Activated CD8-positive, alpha-beta memory T cell treated with anti-CD3 and anti-CD28 coated beads, Interleukin-2, amount 50 U/mL, for 24 hours (primary cell): ENCODE measurements at regions not wholly inside any gene's neighbourhood (a gene's known extent, or its start where the extent isn't known, plus 50 kb on each side); places are given as distances from the start of the nearest gene placed in this dataset.
"Not testable (repeated sequence)": the region's sequence is repeated elsewhere in the genome, so short reads cannot be mapped to it uniquely, and the experiment has no call there.

Source experiments
- DNase-seq: peaks from one replicate; pipeline ENCODE4 v3.0.0-alpha.2; 2020; ENCODE audit errors: extremely low read depth

- no peak for DNase-seq
These were observed 258.8 kb downstream of the FAM43A start for GRCh38 chr3:194944526-194944925.

GRCh38 chr3:194945508-194945907 lies 259.8 kb downstream of the FAM43A start:
- no peak for DNase-seq

- no peak for DNase-seq
These were observed 260.4 kb downstream of the FAM43A start for GRCh38 chr3:194946091-194946490.

DNA sequence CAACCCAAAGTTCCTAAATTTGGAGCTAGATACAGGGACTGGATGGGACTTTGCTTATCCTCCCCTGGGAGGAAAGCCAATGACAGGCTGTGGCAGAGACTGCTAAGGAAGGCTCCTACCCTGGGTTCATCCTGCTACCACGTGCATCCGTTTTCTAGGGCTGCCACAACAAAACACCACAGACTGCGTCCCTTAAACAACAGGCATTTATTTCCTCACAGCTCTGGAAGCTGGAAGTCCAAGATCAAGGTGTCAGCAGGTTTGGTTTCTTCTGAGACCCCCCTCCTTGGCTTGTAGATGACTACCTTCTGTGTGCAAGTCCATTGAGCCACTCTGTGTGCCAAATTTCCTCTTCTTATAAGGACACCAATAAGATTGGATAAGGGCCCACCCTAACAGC lies 263.9 kb downstream of the FAM43A start:
- DNase-seq: no peak

DNA sequence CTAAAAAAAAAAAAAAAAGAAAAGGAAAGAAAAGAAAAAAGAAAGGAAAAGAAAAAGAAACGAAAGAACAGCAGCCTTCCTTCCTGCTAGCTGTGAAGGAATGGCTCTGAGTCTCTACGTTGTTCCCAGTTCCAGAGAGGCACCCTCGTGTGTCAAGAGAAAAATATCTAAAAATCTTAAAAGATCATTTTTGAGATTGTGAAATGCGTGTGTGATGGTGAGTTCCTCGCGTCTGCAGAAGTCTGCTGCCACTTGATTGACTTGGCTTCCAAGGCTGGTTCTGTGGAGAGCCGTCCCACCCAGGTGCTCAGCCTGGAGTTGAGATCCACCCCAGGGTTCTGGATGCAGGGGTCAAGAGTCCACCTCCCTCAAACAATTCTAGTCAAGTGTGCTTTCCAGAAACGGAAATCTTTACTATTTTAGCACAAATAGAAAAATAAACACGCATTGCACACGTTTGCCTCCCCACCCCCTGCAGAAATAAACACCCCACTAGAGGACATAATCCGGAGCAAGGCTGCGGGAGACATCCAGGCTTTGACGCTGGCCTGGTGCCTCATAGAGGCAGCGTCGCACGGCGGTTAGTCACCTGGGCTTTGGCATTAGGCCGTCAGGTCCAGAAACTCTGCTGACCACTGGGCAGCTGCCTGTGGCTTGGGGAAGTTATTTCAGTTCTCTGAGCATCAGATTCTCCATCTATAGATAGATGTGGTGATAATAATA lies 265.4 kb downstream of the FAM43A start:
- DNase-seq: no peak

DNA sequence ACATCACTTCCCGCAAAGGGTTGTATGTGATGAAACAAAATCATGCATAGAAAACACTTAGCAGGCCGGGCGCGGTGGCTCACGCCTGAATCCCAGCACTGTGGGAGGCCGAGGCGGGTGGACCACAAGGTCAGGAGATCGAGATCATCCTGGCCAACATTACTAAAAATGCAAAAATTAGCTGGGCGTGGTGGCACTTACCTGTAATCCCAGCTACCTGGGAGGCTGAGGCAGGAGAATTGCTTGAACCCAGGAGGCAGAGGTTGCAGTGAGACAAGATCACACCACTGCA lies 265.9 kb downstream of the FAM43A start:
- not testable (repeated sequence) for DNase-seq

DNA sequence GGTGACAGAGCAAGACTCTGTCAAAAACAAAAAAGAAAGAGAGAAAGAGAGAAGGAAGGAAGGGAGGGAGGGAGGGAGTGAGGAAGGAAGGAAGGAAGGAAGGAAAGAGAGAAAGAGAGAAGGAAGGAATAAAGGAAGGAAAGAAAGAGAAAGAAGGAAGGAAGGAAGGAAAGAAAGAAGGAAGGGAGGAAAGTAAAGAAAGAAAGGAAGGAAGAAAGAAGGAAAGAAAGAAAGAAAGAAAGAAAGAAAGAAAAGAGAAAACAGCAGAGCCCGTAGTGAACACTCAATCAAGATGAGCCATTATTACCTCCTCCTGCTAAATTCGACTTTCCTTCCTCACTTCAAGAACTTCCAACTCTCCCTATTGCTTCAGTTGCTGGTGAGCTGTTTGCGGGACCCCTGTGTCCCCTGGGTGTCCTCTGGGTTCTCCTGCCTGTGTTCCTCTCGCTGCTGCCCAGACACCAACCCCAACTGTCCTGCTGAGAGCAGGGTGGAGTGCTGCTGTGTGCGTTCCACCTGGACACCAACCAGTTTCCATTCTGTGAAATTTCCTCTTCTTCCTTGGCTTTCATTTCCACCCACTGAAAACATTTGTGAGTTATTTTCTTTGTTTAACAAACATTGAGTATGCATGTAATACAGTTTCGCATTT lies 266.4 kb downstream of the FAM43A start:
- DNase-seq: no peak

DNA sequence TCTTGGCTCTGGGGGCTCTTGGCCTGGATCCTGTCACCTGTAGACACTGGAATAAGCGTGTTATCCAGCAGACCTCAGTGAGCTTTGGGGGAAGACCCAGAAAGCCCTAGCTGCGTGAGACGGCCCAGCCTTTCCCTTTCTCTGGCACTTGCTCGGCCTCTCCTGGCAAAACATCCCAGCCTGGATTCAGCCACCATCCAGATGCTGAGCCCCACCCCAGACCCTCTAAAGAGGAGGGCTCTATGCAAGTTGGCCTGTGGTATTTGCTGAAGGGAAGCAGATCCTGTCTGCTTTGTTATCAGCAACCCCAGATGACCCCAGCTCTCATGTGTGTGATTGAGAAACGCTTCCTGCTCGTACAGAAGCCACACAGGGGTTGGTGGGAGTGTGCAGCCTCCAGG lies 267.2 kb downstream of the FAM43A start:
- no peak for DNase-seq

- no peak for DNase-seq
These were observed 267.6 kb downstream of the FAM43A start for GRCh38 chr3:194953291-194953690.

DNA sequence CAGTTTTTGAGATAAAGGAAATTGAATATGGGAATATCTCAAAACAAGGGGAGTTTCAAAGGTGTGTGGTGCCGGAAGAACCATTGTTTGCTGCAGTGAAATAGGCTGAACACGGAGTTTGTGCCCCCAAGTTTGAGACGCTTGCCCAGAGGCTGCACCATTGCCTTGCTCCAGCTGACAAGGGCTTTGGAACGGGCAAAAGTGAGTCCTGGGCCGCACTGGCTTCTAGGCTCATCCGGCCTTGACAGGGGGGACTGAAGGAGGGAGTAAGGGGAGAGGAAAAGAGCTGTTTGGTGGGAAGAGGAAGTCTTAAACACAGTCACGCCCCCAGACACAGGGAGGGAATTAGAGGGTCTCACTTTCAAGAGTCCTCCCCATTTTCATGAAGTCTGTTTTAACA lies 269.9 kb downstream of the FAM43A start:
- DNase-seq: no peak

DNA sequence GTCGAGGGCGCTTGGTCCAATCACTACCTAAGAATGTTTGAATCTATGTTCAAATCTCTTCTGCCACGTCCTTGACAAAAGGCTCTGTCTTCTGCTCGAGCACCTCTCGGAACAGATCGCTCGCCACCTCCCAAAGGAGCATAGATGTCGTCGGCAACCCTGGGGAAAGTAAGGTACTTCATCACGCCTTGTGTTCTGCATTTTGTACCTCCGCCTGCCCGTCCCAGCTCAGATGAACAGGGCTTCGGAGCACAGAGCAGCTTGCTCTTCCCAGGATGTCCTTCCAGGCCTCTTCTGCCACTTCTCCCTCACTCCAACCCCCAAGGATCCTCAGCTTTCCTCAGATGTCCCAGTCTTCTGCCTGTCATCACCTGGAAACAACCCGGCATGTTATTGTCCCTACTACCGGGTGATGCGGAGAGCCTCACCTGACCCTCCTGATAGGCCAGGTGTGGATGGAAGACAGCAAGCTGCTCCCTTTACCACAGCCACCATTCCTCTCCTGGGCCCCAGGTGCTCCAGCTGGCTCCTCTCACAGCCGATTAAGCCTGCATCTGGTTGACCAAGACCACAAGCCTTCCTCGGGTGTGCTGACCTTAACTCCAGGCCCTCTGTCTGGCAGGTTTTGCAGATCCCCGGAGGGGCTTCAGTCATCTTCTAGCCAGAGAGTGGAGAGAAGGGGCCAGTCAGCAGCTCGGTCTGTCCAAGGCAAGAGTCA lies 270.5 kb downstream of the FAM43A start:
- DNase-seq: no peak

- DNase-seq: no peak
These were observed 271.2 kb downstream of the FAM43A start for GRCh38 chr3:194956697-194957396.

GRCh38 chr3:194957743-194958240 lies 272.1 kb downstream of the FAM43A start:
- no peak for DNase-seq

DNA sequence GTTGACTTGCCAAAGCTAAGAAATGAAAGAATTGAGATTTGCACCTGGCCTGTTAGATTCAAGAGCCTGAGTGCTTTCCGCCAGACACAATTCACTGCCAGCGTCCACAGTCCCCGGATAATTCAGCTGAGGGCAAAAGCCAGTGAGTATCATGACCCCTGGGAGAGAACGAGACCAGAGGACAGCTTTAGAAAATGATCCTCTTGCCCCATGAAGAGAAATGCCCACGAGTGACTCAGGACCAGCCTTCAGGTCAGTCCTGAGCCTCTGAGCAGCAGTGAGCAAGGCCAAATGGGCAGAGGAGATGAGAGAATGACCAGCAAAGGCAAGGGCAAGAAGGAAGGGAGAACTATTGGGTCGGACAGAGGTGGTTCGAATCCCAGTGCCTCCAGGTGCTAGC lies 273.5 kb downstream of the FAM43A start:
- DNase-seq: no peak

DNA sequence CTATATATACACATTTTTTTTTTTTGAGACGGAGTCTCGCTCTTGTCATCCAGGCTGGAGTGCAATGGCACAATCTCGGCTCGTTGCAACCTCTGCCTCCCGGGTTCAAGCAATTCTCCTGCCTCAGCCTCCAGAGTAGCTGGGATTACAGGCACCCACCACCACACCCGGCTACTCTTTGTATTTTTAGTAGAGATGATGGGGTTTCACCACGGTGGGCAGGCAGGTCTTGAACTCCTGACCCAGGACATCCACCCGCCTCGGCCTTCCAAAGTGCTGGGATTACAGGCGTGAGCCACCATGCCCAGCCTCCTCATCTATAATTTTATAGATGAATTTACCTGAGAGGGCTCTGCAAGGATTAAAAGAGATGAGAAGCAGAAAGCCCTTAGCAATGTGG lies 274.0 kb downstream of the FAM43A start:
- DNase-seq: not testable (repeated sequence)

GRCh38 chr3:194960446-194961032 lies 274.9 kb downstream of the FAM43A start:
- no peak for DNase-seq

- DNase-seq: no peak
These were observed 275.5 kb downstream of the FAM43A start for GRCh38 chr3:194961149-194961548.

DNA sequence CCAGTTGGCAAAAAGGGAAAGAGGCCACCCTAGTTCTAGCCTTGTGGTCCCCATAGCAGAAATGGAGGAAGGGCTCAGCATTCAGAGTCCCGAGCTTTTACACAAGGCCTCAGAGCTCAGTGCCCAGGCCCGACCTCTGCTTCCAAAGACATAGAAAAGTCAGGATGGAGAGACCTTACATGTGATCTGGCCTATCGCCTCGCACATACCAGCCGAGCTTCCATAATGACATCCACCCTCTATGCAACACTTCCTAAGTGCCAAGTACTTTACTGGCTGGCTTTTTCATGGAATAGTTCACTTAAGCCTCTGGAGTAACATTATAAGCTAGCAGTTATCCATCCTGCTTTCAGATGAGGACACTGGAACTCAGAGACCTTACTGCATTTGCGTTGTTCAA lies 275.9 kb downstream of the FAM43A start:
- no peak for DNase-seq

DNA sequence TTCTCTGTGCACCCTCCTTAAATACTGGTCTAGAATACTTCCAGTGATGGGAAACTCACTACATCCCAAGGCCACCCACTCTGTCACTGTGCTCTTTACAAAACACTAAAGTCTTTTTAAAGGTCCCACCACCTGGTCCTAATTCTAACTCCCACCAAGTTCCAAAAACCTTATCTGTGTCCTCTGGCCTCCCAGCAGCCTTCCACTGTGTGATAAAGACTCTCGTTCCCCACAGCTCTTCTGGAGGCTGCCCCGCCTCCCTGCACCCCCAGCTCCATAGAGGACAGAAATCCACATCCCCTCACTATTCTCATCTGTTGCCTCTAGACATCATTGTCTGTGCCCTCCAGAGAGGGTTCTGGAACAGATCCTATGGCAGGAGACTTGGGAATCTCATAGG lies 276.4 kb downstream of the FAM43A start:
- DNase-seq: no peak

DNA sequence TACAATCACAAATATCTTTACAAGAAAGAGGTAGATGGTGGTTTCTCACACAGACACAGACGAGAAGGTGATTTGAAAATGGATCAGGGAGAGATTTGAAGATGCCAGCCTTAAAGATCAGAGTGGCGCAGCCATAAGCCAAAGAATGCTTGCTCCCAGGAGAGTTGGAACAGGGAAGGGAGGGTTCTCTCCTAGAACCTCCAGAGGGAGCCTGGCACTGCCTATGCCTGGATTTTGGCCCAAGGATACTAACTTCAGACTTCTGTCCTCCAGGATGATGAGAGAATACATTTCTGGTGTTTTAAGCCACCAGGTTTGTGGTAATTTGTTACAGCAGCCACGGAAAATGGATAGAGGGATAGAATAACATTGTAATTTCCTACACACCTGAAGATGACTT lies 279.1 kb downstream of the FAM43A start:
- no peak for DNase-seq

GRCh38 chr3:194967151-194968117 lies 281.8 kb downstream of the FAM43A start:
- DNase-seq: no peak
